ENCODE measurements at regions not wholly inside any gene's neighbourhood (a gene's known extent, or its start where the extent isn't known, plus 50 kb on each side); places are given as distances from the start of the nearest gene placed in this dataset.

GRCh38 chr2:136223274-136223673 is 105.3 kb upstream of the CXCR4 start:
- no peak for TF ChIP-seq POLR2A (IDR thresholded peaks at IDR 0.05)
- TF ChIP-seq CTCF (IDR thresholded peaks at IDR 0.05) = no peak
- TF ChIP-seq POLR2AphosphoS5 (IDR thresholded peaks at IDR 0.05) = no peak
- Histone ChIP-seq H3K36me3 (no peaks in the 10 kb centered on the region), H3K27me3 (no peaks in the 10 kb centered on the region), H3K4me1 (no peaks in the 10 kb centered on the region), H3K4me3 (no peak overlapping the region), H3K9me3 (no peaks in the 10 kb centered on the region), H3K27ac (no peak overlapping the region)
- intact Hi-C loops (cut with DNase I; ENCODE audit: low total_unique reads) = no loop called here
- DNase-seq (ENCODE audit: low spot score in 2 of 2) = no peak

GRCh38 chr2:136222862-136223261 is 104.9 kb upstream of the CXCR4 start:
- Histone ChIP-seq H3K4me1 (no peaks in the 10 kb centered on the region), H3K27me3 (no peaks in the 10 kb centered on the region), H3K9me3 (no peaks in the 10 kb centered on the region), H3K4me3 (no peak overlapping the region), H3K36me3 (no peaks in the 10 kb centered on the region), H3K27ac (no peak overlapping the region)
- TF ChIP-seq POLR2A (IDR thresholded peaks at IDR 0.05) = no peak
- no peak for TF ChIP-seq POLR2AphosphoS5 (IDR thresholded peaks at IDR 0.05)
- TF ChIP-seq CTCF (IDR thresholded peaks at IDR 0.05) = no peak
- DNase-seq (ENCODE audit: low spot score in 2 of 2) = no peak
- intact Hi-C loops (cut with DNase I; ENCODE audit: low total_unique reads) = no loop called here

DNA sequence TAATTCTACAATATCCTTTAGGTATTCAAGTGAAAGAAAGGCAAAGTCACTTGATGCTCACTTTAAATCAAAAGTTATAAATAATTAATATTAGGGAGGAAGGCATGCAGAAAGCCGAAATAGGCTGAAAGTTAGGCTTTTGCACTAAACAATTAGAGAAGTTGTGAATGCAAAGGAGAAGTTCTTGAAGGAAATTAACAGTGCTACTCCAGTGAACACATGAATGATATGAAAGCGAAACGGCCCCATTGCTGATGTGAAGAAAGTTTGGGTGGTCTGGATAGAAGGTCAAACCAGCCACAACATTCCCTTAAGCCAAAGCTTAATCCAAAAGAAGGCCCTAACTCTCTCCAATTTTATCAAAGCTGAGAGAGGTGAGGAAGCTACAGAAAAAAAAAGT is 103.1 kb upstream of the CXCR4 start:
- no peak overlapping the region for H3K4me3 ChIP-seq
- H3K36me3 ChIP-seq = no peaks in the 10 kb centered on the region
- intact Hi-C loops (cut with DNase I; ENCODE audit: low total_unique reads) = no loop called here
- no peaks in the 10 kb centered on the region for H3K27me3 ChIP-seq
- no peak overlapping the region for H3K27ac ChIP-seq
- H3K4me1 ChIP-seq = no peaks in the 10 kb centered on the region
- DNase-seq (ENCODE audit: low spot score in 2 of 2) = no peak
- TF ChIP-seq POLR2A (IDR thresholded peaks at IDR 0.05) = no peak
- TF ChIP-seq POLR2AphosphoS5 (IDR thresholded peaks at IDR 0.05) = no peak
- no peak for TF ChIP-seq CTCF (IDR thresholded peaks at IDR 0.05)
- H3K9me3 ChIP-seq = no peaks in the 10 kb centered on the region

GRCh38 chr2:136219963-136220362 is 102.0 kb upstream of the CXCR4 start:
- Histone ChIP-seq H3K27me3 (no peaks in the 10 kb centered on the region), H3K4me3 (no peak overlapping the region), H3K4me1 (no peaks in the 10 kb centered on the region), H3K27ac (no peak overlapping the region), H3K9me3 (no peaks in the 10 kb centered on the region), H3K36me3 (no peaks in the 10 kb centered on the region)
- no peak for DNase-seq (ENCODE audit: low spot score in 2 of 2)
- intact Hi-C loops (cut with DNase I; ENCODE audit: low total_unique reads) = no loop called here
- TF ChIP-seq CTCF (IDR thresholded peaks at IDR 0.05) = no peak
- TF ChIP-seq POLR2AphosphoS5 (IDR thresholded peaks at IDR 0.05) = no peak
- TF ChIP-seq POLR2A (IDR thresholded peaks at IDR 0.05) = no peak

GRCh38 chr2:136219341-136219740 is 101.4 kb upstream of the CXCR4 start:
- H3K4me1 ChIP-seq = no peaks in the 10 kb centered on the region
- no peaks in the 10 kb centered on the region for H3K36me3 ChIP-seq
- intact Hi-C loops (cut with DNase I; ENCODE audit: low total_unique reads) = no loop called here
- TF ChIP-seq CTCF (IDR thresholded peaks at IDR 0.05) (no peak), POLR2A (IDR thresholded peaks at IDR 0.05) (no peak), POLR2AphosphoS5 (IDR thresholded peaks at IDR 0.05) (no peak)
- no peak overlapping the region for H3K27ac ChIP-seq
- DNase-seq (ENCODE audit: low spot score in 2 of 2) = no peak
- no peaks in the 10 kb centered on the region for H3K27me3 ChIP-seq
- no peaks in the 10 kb centered on the region for H3K9me3 ChIP-seq
- H3K4me3 ChIP-seq = no peak overlapping the region

All from breast epithelium (tissue), 4 donors.